Panc1 (cell line): ENCODE measurements at regions not wholly inside any gene's neighbourhood (a gene's known extent, or its start where the extent isn't known, plus 50 kb on each side); places are given as distances from the start of the nearest gene placed in this dataset.

Experiments used
- CTCF ChIP-seq: fragments of 450-650 bp; IDR thresholded peaks from 2 replicates; pipeline ENCODE4 v1.5.1; 2017; ENCODE audit warnings: mild to moderate bottlenecking
- REST ChIP-seq, 2 experiments: IDR thresholded peaks; 2 replicates each; pipeline ENCODE4 v1.6.1; 2011 to 2012; ENCODE audit warnings: low read depth in 2 of 2, control low read depth in 1 of 2, low read length in 1 of 2, mild to moderate bottlenecking in 1 of 2, moderate library complexity in 1 of 2; ENCODE audit not compliant: insufficient read depth in 1 of 2
- SIN3A ChIP-seq: IDR thresholded peaks from 2 replicates; pipeline ENCODE4 v1.6.1; 2012; ENCODE audit warnings: low read depth, mild to moderate bottlenecking, low read length, moderate library complexity, borderline replicate concordance; ENCODE audit not compliant: insufficient read depth

- TF ChIP-seq CTCF = peak; percentile 59
- TF ChIP-seq REST (IDR thresholded peaks at IDR 0.05; ENCODE audit: insufficient read depth in 1 of 2, low read depth in 2 of 2, low read length in 1 of 2) = no peak
- no peak for TF ChIP-seq SIN3A
Measured at GRCh38 chr4:22129454-22130029, 181.0 kb upstream of the KCNIP4 start.
